ENCODE measurements at regions not wholly inside any gene's neighbourhood (a gene's known extent, or its start where the extent isn't known, plus 50 kb on each side); places are given as distances from the start of the nearest gene placed in this dataset.

DNA sequence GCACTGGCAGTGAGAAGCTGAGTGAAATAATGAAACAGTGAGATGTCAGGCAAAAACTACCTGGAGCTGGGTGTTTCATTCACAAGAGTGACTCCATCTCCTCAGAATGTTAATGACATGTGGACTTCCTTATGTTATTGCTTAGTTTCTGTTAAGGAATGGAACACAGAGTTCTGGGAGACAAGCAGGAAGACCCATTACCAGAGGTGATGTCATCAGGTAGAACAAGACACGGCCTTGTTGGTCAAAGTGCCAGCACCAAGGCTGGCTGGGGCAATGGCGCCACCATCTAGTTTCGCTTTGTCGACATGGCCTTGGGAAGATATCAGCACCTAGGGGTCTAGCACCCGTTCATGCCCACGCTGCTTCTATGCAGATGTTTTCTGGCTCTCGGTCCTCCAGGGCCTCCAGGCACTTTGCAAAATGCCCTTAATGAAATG, 252.2 kb downstream of the FAM43A start:
- H2AFZ ChIP-seq, result no peak overlapping the region
- no peaks in the 10 kb centered on the region for H3K36me3 Mint-ChIP-seq (ENCODE audit: low read depth)
- H3K4me3 ChIP-seq, result no peak overlapping the region
- no peak overlapping the region for H3K27ac Mint-ChIP-seq
- TF ChIP-seq, protein P1, sequence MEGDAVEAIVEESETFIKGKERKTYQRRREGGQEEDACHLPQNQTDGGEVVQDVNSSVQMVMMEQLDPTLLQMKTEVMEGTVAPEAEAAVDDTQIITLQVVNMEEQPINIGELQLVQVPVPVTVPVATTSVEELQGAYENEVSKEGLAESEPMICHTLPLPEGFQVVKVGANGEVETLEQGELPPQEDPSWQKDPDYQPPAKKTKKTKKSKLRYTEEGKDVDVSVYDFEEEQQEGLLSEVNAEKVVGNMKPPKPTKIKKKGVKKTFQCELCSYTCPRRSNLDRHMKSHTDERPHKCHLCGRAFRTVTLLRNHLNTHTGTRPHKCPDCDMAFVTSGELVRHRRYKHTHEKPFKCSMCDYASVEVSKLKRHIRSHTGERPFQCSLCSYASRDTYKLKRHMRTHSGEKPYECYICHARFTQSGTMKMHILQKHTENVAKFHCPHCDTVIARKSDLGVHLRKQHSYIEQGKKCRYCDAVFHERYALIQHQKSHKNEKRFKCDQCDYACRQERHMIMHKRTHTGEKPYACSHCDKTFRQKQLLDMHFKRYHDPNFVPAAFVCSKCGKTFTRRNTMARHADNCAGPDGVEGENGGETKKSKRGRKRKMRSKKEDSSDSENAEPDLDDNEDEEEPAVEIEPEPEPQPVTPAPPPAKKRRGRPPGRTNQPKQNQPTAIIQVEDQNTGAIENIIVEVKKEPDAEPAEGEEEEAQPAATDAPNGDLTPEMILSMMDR (conservative IDR thresholded peaks at IDR 0.05; ENCODE audit: low read depth in 2 of 2), result peak in 1 of 2 experiments; percentile 16; a peak in 1 of 4 replicates
- no peak for TF ChIP-seq EZH2phosphoT487 (IDR thresholded peaks at IDR 0.05; ENCODE audit: unreplicated experiment)
- no peak overlapping the region for H3K27ac ChIP-seq (ENCODE audit: low read depth)
- H3K4me1 Mint-ChIP-seq, result peaks cover 4% of the 10 kb centered on the region
- H3K4me3 Mint-ChIP-seq, result no peak overlapping the region
- H3K27me3 ChIP-seq (ENCODE audit: insufficient read depth), result no peaks in the 10 kb centered on the region
- no peaks in the 10 kb centered on the region for H3K9me3 Mint-ChIP-seq
- H3K4me2 ChIP-seq, result no peak overlapping the region
- H3K27me3 Mint-ChIP-seq (ENCODE audit: insufficient read depth, low read depth, poor library complexity), result peaks cover 3% of the 10 kb centered on the region
- H3K4me1 ChIP-seq (ENCODE audit: insufficient read depth), result no peaks in the 10 kb centered on the region; the same call in 1 of the 2 replicates
- ATAC-seq, result no peak
- no peaks in the 10 kb centered on the region for H3F3A ChIP-seq (replicated peaks; ENCODE audit: low read depth)
- no peaks in the 10 kb centered on the region; the same call in 1 of the 2 replicates for H4K20me1 ChIP-seq (replicated peaks; ENCODE audit: insufficient read depth)
- H3K79me2 ChIP-seq (replicated peaks; ENCODE audit: insufficient read depth), result no peaks in the 10 kb centered on the region
- no peaks in the 10 kb centered on the region for H3K36me3 ChIP-seq (ENCODE audit: insufficient read depth)
- no peak for DNase-seq (ENCODE audit: low spot score)
- no peaks in the 10 kb centered on the region for H3K9me2 ChIP-seq (ENCODE audit: insufficient read depth)

DNA sequence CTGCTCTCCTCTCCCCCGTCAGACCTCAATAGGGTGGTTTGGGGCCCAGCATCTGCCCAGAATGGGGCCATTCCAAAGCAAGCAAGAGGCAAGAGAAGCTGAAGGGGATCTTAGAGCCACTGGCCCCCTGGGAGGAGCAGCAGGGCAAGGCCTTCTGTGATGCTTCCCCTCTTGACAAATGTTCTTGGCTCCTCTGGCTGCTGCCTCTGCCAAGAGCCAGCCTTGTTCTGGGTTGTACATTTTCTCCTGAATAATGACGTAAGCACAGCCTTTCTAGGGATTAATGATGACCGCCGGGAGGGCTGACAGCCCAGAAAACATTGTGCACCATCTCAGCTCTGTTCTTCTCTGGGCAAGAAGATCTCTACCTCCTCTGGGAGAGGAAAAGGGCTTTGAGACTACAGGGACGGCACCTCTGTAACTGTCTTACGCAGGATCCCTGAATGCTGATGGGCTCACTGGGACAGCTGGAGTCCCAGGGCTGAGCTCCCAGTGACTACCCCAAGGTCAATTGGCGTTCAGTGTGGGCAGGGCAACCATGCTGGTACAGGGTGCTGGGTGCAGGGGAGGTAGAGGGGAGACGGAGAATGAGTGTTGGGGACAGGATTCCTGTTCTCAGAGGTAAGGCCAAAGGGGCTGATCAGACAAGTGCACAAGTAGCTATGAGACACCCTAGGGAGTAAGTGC, 253.3 kb downstream of the FAM43A start:
- peaks cover 4% of the 10 kb centered on the region for H3K27me3 Mint-ChIP-seq (ENCODE audit: insufficient read depth, low read depth, poor library complexity)
- Histone ChIP-seq H3K36me3 (ENCODE audit: insufficient read depth) (no peaks in the 10 kb centered on the region), H3K27ac (ENCODE audit: low read depth) (no peak overlapping the region), H3K9me2 (ENCODE audit: insufficient read depth) (no peaks in the 10 kb centered on the region), H2AFZ (no peak overlapping the region), H3K27me3 (ENCODE audit: insufficient read depth) (no peaks in the 10 kb centered on the region), H3K4me1 (ENCODE audit: insufficient read depth) (no peaks in the 10 kb centered on the region), H4K20me1 (replicated peaks; ENCODE audit: insufficient read depth) (no peaks in the 10 kb centered on the region; the same call in 1 of the 2 replicates), H3K79me2 (replicated peaks; ENCODE audit: insufficient read depth) (no peaks in the 10 kb centered on the region), H3F3A (replicated peaks; ENCODE audit: low read depth) (no peaks in the 10 kb centered on the region), H3K4me3 (no peak overlapping the region), H3K4me2 (no peak overlapping the region)
- no peaks in the 10 kb centered on the region for H3K9me3 Mint-ChIP-seq
- peaks cover under 1% of the 10 kb centered on the region for H3K4me1 Mint-ChIP-seq
- no peak for TF ChIP-seq CREB1 (CRISPR knock-in tag; IDR thresholded peaks at IDR 0.05; ENCODE audit: low read depth)
- TF ChIP-seq, protein P2, sequence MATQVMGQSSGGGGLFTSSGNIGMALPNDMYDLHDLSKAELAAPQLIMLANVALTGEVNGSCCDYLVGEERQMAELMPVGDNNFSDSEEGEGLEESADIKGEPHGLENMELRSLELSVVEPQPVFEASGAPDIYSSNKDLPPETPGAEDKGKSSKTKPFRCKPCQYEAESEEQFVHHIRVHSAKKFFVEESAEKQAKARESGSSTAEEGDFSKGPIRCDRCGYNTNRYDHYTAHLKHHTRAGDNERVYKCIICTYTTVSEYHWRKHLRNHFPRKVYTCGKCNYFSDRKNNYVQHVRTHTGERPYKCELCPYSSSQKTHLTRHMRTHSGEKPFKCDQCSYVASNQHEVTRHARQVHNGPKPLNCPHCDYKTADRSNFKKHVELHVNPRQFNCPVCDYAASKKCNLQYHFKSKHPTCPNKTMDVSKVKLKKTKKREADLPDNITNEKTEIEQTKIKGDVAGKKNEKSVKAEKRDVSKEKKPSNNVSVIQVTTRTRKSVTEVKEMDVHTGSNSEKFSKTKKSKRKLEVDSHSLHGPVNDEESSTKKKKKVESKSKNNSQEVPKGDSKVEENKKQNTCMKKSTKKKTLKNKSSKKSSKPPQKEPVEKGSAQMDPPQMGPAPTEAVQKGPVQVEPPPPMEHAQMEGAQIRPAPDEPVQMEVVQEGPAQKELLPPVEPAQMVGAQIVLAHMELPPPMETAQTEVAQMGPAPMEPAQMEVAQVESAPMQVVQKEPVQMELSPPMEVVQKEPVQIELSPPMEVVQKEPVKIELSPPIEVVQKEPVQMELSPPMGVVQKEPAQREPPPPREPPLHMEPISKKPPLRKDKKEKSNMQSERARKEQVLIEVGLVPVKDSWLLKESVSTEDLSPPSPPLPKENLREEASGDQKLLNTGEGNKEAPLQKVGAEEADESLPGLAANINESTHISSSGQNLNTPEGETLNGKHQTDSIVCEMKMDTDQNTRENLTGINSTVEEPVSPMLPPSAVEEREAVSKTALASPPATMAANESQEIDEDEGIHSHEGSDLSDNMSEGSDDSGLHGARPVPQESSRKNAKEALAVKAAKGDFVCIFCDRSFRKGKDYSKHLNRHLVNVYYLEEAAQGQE (IDR thresholded peaks at IDR 0.05; ENCODE audit: unreplicated experiment), result no peak
- TF ChIP-seq ZNF114 (CRISPR knock-in tag; IDR thresholded peaks at IDR 0.05), result no peak
- ATAC-seq (no peak), DNase-seq (ENCODE audit: low spot score) (no peak)
- H3K36me3 Mint-ChIP-seq (ENCODE audit: low read depth), result no peaks in the 10 kb centered on the region
- H3K27ac Mint-ChIP-seq, result no peak overlapping the region
- no peak overlapping the region for H3K4me3 Mint-ChIP-seq

All from GM23338 (cell line).